IMR-90 (cell line): ENCODE measurements at regions not wholly inside any gene's neighbourhood (a gene's known extent, or its start where the extent isn't known, plus 50 kb on each side); places are given as distances from the start of the nearest gene placed in this dataset.

Experiments
- BHLHE40 ChIP-seq: fragments of 150-350 bp; IDR thresholded peaks from 2 replicates; pipeline ENCODE4 v1.6.1; 2016; ENCODE audit warnings: mild to moderate bottlenecking, low read depth, low read length
- CHD1 ChIP-seq: IDR thresholded peaks from 2 replicates; pipeline ENCODE4 v1.6.1; 2012; ENCODE audit warnings: low read depth, low read length, improper control_type of control experiment
- CTCF ChIP-seq: conservative IDR thresholded peaks from 2 replicates; pipeline ENCODE4 v1.5.1; 2012; ENCODE audit warnings: mild to moderate bottlenecking, low read depth, low read length, improper control_type of control experiment
- ELK1 ChIP-seq: fragments of 150-350 bp; IDR thresholded peaks from 2 replicates; pipeline ENCODE4 v1.6.1; 2016; ENCODE audit warnings: low read depth, mild to moderate bottlenecking, low read length, moderate library complexity, borderline replicate concordance
- FOS ChIP-seq: fragments of 150-350 bp; IDR thresholded peaks from 2 replicates; pipeline ENCODE4 v1.6.1; 2016; ENCODE audit warnings: low read depth, low read length
- MAFK ChIP-seq: IDR thresholded peaks from 2 replicates; pipeline ENCODE4 v1.6.1; 2012; ENCODE audit warnings: low read depth, low read length, improper control_type of control experiment
- MAZ ChIP-seq: IDR thresholded peaks from 2 replicates; pipeline ENCODE4 v1.6.1; 2012; ENCODE audit warnings: low read depth, mild to moderate bottlenecking, low read length, improper control_type of control experiment, moderate library complexity, borderline replicate concordance
- MXI1 ChIP-seq: IDR thresholded peaks from 2 replicates; pipeline ENCODE4 v1.6.1; 2012; ENCODE audit warnings: low read depth, mild to moderate bottlenecking, low read length, moderate library complexity, borderline replicate concordance
- POLR2A ChIP-seq: IDR thresholded peaks from 2 replicates; pipeline ENCODE4 v1.6.1; 2012; ENCODE audit warnings: mild to moderate bottlenecking, low read depth, low read length
- RAD21 ChIP-seq: IDR thresholded peaks from 2 replicates; pipeline ENCODE4 v1.6.1; 2012; ENCODE audit warnings: low read length, improper control_type of control experiment
- RCOR1 ChIP-seq: IDR thresholded peaks from 2 replicates; pipeline ENCODE4 v1.6.1; 2012; ENCODE audit warnings: mild to moderate bottlenecking, low read length, improper control_type of control experiment; ENCODE audit not compliant: insufficient replicate concordance
- RFX5 ChIP-seq: IDR thresholded peaks from 2 replicates; pipeline ENCODE4 v1.8.0; 2012; ENCODE audit warnings: low read depth, mild to moderate bottlenecking, low read length, moderate library complexity
- SMC3 ChIP-seq: fragments of 150-350 bp; IDR thresholded peaks from 2 replicates; pipeline ENCODE4 v1.6.1; 2016; ENCODE audit warnings: low read depth, mild to moderate bottlenecking, antibody characterized with exemption, low read length, moderate library complexity
- USF2 ChIP-seq: fragments of 150-350 bp; IDR thresholded peaks from 2 replicates; pipeline ENCODE4 v1.6.1; 2017; ENCODE audit warnings: mild to moderate bottlenecking, antibody characterized with exemption, low read length, low read depth

- TF ChIP-seq POLR2A (no peak), CTCF (no peak), RAD21 (no peak), MAZ (no peak), ELK1 (no peak), MXI1 (no peak), USF2 (no peak), RFX5 (no peak), SMC3 (no peak), MAFK (no peak), RCOR1 (no peak), BHLHE40 (no peak), CHD1 (no peak), FOS (no peak)
These were observed 426.5 kb downstream of the NR2F1-AS1 start for GRCh38 chr5:93154535-93154934.
